ENCODE measurements at regions not wholly inside any gene's neighbourhood (a gene's known extent, or its start where the extent isn't known, plus 50 kb on each side); places are given as distances from the start of the nearest gene placed in this dataset.
A peak's percentile ranks its signal among the peaks of the same experiment; 100 is the strongest.

DNA sequence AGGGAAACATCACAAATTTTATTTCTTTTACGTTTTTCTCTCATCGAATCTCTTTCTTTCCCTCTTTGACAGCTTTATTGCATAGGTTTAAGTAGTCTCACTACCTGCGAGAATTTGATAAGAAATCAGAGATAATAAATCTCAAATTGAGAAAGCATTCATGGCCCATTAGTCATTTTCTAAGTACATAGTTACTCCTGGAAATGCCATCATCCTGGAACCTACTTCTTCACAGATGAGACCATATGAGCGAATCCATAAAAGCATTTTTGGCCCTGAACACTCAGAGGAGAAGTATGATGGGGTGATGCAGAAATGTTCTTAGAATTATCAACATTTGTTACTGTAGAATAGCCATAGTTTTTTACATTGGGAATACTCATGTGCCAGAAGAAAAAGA, 138.0 kb upstream of the ARHGAP28 start:
- no peak for DNase-seq (ENCODE audit: low read depth, low spot score)
- in situ Hi-C loops (cut with HindIII; ENCODE audit: low pct_unique_long_range_greater_than_20kb, low sequenced_read_pairs): no loop called here

- in situ Hi-C loops (cut with HindIII; ENCODE audit: low pct_unique_long_range_greater_than_20kb, low sequenced_read_pairs): no loop called here
These were observed 137.0 kb upstream of the ARHGAP28 start for GRCh38 chr18:6592522-6592921.

GRCh38 chr18:6593142-6593885, 136.2 kb upstream of the ARHGAP28 start:
- in situ Hi-C loops (cut with HindIII; ENCODE audit: low pct_unique_long_range_greater_than_20kb, low sequenced_read_pairs): no loop called here
- DNase-seq (ENCODE audit: low read depth, low spot score): no peak

More at GRCh38 chr18:6592522-6592921, 137.0 kb upstream of the ARHGAP28 start:
- no peak for DNase-seq (ENCODE audit: low read depth, low spot score)

DNA sequence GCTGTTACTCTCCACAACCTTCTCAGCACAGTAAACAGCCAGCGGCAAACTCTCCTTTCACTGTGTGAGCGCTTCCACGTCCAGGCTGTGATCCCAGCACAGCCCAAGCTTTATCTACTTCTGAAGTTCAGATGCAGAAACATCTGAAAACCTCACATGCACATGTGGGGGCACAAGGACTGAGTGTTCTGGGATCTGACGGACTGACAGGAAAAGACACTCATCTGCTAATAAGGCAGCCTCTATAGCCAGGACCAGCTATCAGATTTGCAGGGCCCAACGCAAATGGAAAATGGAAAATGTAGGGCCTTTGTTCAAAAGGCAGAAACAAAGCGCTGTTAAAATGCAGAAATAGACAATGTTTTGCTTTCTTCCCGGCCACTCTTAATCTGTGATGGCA, 133.8 kb upstream of the ARHGAP28 start:
- in situ Hi-C loops (cut with HindIII; ENCODE audit: low pct_unique_long_range_greater_than_20kb, low sequenced_read_pairs): no loop called here
- DNase-seq (ENCODE audit: low read depth, low spot score): no peak

DNA sequence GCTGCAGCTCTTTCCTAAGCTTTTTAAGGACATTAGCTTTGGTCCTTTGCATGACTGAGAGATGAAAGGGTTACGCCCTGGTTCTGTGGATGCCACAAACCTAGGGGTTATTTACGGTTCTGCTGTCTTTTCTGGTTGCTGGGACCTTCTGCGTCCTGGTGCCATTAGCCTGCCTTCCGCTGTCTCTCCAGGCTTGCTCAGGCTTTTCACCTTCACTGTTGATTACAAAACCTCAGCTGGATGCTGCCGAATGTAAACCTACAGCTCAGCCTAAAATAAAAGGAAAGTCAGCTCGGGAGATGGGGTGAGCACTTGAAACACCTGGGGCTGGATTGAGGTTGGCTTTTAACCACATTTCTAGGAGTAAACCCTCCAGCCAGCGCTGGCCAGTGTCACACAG, 130.9 kb upstream of the ARHGAP28 start:
- in situ Hi-C loops (cut with HindIII; ENCODE audit: low pct_unique_long_range_greater_than_20kb, low sequenced_read_pairs): no loop called here
- no peak for DNase-seq (ENCODE audit: low read depth, low spot score)

DNA sequence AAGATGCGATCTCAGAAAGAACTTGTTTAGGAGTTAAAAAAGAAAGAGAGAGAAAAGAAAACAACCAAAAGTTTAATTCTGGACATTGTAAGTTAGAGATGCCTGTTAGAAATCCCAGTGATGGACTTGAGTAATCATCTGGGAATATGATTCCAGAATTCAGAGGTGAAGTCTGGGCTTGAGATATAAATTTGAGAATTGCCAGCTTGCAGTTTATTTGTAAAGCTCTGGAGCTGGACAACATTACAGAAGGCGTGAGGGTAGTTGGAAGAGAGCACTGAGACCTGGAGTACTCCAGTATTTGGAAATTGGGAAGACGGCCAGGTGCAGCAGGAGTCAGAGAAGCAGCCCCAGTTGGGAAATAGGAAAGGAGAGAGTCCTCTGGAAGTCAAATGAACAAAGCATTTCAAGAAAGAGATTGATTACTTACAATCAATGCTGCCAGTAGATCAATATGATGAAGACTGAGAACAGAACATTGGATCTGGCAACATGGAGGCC, 128.8 kb upstream of the ARHGAP28 start:
- in situ Hi-C loops (cut with HindIII; ENCODE audit: low pct_unique_long_range_greater_than_20kb, low sequenced_read_pairs): no loop called here
- DNase-seq (ENCODE audit: low read depth, low spot score): no peak

DNA sequence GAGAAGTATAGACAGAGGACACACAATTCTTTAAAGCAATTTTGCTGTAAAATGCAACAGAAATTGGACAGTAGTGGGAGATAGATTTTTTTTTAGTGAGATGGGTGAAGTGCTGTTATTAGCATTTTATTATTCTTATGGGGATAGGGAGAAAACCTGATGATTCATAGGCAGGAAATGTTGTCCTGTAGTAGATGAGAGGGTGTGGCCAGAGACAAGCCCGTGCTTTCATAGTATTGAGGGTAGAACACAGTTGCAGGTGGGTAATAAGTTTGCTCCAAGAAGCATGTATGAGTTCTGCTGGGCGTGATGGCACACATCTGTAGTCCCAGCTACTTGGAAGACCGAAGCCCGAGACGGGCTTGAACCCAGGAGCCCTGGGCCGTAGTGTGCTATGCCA, 128.3 kb upstream of the ARHGAP28 start:
- in situ Hi-C loops (cut with HindIII; ENCODE audit: low pct_unique_long_range_greater_than_20kb, low sequenced_read_pairs): no loop called here
- no peak for DNase-seq (ENCODE audit: low read depth, low spot score)

GRCh38 chr18:6602365-6602764, 127.2 kb upstream of the ARHGAP28 start:
- DNase-seq (ENCODE audit: low read depth, low spot score): no peak
- in situ Hi-C loops (cut with HindIII; ENCODE audit: low pct_unique_long_range_greater_than_20kb, low sequenced_read_pairs): no loop called here

- in situ Hi-C loops (cut with HindIII; ENCODE audit: low pct_unique_long_range_greater_than_20kb, low sequenced_read_pairs): no loop called here
- DNase-seq (ENCODE audit: low read depth, low spot score): no peak
These were observed 125.0 kb upstream of the ARHGAP28 start for GRCh38 chr18:6604573-6604941.

DNA sequence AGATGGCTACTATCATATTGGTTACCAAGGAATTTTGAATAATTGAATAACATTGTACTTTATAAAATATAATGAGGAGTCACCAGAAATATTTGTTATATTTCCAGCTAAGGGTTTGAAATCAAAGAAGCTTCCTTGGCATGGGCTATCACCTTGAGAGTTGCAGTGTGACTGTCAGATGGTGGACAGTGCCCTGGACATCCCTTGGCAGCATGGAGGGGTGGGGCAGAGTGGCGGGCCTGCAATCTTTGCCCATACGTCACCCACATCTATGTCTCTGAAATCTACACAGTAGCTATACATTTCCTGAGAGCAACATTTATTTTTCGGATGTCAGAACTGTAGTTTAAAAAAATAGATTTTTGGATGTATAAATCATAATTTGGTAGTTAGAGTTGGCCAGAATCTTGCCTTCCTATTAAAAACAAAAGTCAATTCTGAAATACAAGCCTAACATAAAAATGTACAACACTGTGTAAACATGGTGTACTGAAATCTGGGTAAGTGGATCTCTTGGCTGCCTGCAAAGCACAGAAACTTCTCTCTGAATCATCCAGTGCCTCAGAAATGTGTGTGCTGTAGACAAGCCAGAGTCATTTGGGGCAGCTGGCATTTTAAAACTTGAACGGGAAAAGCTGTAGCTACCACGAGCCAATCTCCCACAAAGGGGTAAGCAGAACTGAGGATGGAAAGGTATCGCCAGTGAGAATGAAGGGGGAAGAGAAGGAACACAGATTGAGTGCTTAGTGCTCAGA, 124.2 kb upstream of the ARHGAP28 start:
- DNase-seq (ENCODE audit: low read depth, low spot score): no peak
- in situ Hi-C loops (cut with HindIII; ENCODE audit: low pct_unique_long_range_greater_than_20kb, low sequenced_read_pairs): no loop called here

DNA sequence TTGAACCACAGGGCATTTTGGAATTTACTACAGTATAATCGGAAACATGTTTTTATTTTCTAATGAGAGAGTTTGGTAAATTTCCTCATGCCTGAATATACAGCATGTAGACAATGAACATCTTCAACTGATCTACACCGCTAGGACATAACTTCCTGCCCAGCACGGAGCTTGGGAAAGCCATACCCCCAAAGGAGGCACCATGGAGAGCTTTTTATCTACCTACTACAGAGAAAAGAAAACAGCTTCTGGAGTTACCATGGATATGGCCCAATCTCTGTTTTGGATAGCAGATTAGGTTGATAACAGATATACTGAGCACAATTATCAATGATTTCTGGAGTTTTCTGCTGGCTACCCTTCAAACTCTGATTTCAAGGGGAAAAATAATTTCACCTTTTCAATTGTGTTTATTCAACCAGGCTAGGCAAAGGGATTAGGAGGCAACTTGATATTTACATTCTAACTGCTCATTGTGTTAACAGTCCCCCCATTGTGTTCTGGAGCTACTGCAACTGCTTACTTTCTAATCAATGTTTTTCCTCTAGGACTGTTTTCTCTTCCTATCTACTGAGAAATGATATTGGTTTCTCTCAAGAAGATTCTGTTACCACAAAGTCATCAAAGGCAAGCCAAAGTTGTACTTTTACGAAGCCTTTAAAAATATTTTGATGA, 123.0 kb upstream of the ARHGAP28 start:
- DNase-seq (ENCODE audit: low read depth, low spot score): no peak
- in situ Hi-C loops (cut with HindIII; ENCODE audit: low pct_unique_long_range_greater_than_20kb, low sequenced_read_pairs): no loop called here

DNA sequence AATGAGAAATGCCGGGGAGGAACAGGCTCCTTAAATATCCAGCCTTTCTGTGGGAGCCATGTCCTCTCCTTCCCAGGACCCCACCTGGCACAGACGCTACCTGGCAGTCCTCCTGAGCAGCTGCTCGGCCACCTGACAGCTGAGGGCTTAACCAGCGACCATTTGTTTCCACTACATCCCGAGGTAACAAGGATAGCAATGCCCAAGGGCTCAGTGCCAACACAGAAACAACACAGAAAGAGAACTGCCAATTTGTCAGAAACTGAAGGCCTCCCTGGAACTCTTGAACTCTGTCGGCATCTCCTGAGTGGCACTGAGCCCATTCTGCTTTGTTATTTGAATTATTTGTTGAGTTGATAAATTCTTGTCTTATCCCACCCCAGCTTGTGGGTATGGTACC, 122.2 kb upstream of the ARHGAP28 start:
- DNase-seq (ENCODE audit: low read depth, low spot score): no peak
- in situ Hi-C loops (cut with HindIII; ENCODE audit: low pct_unique_long_range_greater_than_20kb, low sequenced_read_pairs): no loop called here

DNA sequence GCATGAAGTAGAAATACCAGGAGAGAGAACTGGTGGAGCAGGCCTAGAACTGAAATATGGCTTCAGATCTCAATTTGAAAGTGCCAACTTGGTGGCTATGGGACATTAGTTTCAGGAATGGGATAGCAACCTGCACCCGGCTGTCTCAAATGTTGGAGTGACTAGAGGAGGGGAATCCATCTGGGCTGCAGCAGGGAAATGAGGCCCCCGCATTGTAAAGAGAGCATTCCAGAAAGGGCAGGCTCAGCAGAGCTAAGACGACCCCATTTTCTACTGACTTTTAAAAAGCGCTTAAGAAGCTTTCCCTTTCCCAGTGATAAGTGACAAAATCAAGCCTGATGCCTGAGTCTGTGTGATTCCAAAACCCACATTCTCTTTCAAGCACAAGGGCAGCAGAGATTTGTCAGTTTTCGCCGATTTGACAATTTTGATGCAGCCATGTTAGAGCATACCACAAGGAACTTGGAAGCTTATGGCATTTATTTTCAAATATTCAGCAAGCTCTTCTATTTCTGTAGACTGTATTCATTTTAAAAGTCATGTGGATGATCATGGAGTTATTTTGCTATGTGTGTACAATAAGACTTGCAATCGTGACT, 119.8 kb upstream of the ARHGAP28 start:
- in situ Hi-C loops (cut with HindIII; ENCODE audit: low pct_unique_long_range_greater_than_20kb, low sequenced_read_pairs): no loop called here
- DNase-seq (ENCODE audit: low read depth, low spot score): no peak

DNA sequence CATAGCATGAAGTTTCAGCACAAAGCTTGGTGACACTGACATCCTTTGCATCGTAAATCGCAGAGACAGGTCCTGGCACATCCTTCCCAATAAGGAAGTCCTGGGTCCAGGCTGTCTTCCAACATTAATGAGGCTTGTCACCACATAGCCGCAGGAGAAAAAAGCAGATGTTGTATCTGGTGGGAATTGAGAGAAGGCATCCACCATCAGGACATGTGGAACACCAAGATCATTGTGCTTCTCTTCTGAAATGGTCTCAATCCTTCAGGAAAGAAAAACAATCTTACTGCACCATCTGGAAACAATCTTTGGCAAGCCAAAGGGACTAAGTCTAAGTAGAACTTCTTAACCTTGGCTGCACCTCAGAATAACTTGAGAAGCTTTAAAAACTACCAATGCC, 119.0 kb upstream of the ARHGAP28 start:
- in situ Hi-C loops (cut with HindIII; ENCODE audit: low pct_unique_long_range_greater_than_20kb, low sequenced_read_pairs): no loop called here
- no peak for DNase-seq (ENCODE audit: low read depth, low spot score)

DNA sequence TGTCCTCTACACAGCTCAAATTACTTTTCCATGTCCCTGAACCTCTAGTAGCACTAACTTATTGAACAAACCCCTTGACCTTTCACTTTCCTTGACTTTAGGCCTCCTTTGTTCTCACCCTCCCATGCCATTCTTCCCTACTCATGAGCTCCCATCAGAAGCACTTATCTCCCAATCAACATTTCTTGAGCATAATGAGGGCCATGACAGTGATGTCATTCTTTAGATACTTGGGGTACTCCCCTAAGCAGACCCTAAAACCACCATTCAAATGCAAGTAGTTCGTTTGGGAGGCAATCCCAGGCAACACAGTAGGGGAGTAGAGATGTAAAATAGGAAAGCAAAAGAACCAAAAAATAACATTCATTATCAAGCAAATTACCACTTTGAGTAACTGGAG, 115.9 kb upstream of the ARHGAP28 start:
- in situ Hi-C loops (cut with HindIII; ENCODE audit: low pct_unique_long_range_greater_than_20kb, low sequenced_read_pairs): no loop called here
- no peak for DNase-seq (ENCODE audit: low read depth, low spot score)

DNA sequence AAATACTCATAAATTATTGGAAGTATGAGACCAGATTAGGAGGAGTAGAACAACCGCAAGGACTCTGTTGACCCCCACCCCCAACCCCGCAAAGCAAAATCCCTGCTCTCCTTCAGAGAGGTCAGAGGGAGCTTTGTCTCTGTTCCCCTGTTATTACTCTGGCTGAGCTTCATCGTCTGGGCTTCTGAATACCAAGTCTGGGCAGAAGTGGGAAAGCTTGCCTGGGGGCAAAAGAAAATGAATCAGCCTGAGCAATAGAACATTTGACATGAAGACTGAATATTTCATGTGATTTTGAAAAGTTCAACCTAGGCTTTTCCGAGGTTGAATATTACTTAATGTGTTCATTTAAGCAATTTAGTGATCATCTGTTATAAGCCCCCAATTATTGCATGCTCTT, 114.6 kb upstream of the ARHGAP28 start:
- DNase-seq (ENCODE audit: low read depth, low spot score): peak; percentile 60
- in situ Hi-C loops (cut with HindIII; ENCODE audit: low pct_unique_long_range_greater_than_20kb, low sequenced_read_pairs): no loop called here

GRCh38 chr18:6616981-6617380, 112.5 kb upstream of the ARHGAP28 start:
- in situ Hi-C loops (cut with HindIII; ENCODE audit: low pct_unique_long_range_greater_than_20kb, low sequenced_read_pairs): no loop called here
- DNase-seq (ENCODE audit: low read depth, low spot score): no peak

DNA sequence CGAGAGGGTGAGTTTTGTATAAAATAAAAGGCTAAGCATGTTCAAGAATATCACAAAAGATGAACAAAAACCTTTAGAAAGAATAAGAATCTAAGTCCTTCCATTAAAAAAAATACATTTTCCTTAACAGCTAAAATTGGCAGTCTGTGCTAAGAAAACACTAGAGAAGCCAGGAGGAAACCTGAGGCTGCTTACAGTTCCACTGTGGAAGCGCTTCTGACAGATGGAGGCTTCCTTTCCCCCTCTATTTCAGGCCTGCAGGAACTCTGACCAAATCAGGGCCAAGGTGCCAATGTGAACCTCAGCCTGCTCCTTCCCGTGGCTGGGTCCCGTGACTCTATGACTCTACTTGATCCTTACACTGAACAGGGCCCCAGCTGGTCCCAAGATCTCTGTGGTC, 108.1 kb upstream of the ARHGAP28 start:
- in situ Hi-C loops (cut with HindIII; ENCODE audit: low pct_unique_long_range_greater_than_20kb, low sequenced_read_pairs): no loop called here

More for the DNA sequence above, 108.1 kb upstream of the ARHGAP28 start:
- peak; percentile 2 for DNase-seq (ENCODE audit: low read depth, low spot score)
